Bronchial epithelial cell (primary cell): ENCODE measurements at regions not wholly inside any gene's neighbourhood (a gene's known extent, or its start where the extent isn't known, plus 50 kb on each side); places are given as distances from the start of the nearest gene placed in this dataset.
A peak's percentile ranks its signal among the peaks of the same experiment; 100 is the strongest.
"Not testable (repeated sequence)": the region's sequence is repeated elsewhere in the genome, so short reads cannot be mapped to it uniquely, and the experiment has no call there.

ENCODE experiments used
- DNase-seq: peaks from one replicate; pipeline ENCODE4 v3.0.0-alpha.2; 2010; ENCODE audit warnings: low read depth
- FAIRE-seq: peaks from 2 replicates; lab custom pipeline; 2011; peaks lifted over from hg19 to GRCh38; lab: Jason Lieb, UNC
- H3K27me3 ChIP-seq: 2 replicates; pipeline ENCODE4 v1.5.1; 2011; ENCODE audit warnings: low read length; ENCODE audit not compliant: control insufficient read depth, insufficient read depth
- H3K36me3 ChIP-seq: 2 replicates; pipeline ENCODE4 v1.5.1; 2011; ENCODE audit warnings: low read length; ENCODE audit not compliant: control insufficient read depth, insufficient read depth
- H3K4me3 ChIP-seq: 2 replicates; pipeline ENCODE4 v1.5.1; 2011; ENCODE audit warnings: mild to moderate bottlenecking, low read depth, low read length, control low read depth
- TF ChIP-seq, protein P1 (sequence below): IDR thresholded peaks from 2 replicates; pipeline ENCODE4 v1.5.1; 2011; ENCODE audit warnings: mild to moderate bottlenecking, moderate library complexity, low read length, control low read depth, inconsistent platforms; ENCODE audit not compliant: insufficient read depth, severe bottlenecking

DNA sequence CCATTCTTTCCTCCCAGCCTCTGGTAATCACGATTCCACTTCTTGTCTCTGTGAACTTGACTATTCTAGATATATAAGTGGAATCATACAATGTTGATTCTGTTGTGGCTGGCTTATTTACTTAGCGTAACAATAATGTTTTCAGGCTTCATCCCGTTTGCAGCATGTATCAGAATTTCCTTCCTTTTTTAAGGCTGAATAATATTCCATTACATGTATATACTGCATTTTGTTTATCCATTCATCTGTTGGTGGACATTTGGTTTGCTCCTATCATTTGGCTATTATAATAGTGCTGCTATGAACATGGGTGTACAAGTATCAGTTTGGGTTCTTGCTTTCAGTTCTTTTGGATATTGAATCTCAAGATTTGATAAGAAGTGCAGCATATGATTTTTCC is 239.7 kb upstream of the ZNF608 start:
- FAIRE-seq, result no peak
- TF ChIP-seq, protein P1, sequence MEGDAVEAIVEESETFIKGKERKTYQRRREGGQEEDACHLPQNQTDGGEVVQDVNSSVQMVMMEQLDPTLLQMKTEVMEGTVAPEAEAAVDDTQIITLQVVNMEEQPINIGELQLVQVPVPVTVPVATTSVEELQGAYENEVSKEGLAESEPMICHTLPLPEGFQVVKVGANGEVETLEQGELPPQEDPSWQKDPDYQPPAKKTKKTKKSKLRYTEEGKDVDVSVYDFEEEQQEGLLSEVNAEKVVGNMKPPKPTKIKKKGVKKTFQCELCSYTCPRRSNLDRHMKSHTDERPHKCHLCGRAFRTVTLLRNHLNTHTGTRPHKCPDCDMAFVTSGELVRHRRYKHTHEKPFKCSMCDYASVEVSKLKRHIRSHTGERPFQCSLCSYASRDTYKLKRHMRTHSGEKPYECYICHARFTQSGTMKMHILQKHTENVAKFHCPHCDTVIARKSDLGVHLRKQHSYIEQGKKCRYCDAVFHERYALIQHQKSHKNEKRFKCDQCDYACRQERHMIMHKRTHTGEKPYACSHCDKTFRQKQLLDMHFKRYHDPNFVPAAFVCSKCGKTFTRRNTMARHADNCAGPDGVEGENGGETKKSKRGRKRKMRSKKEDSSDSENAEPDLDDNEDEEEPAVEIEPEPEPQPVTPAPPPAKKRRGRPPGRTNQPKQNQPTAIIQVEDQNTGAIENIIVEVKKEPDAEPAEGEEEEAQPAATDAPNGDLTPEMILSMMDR, result no peak
- no peak for DNase-seq
- H3K4me3 ChIP-seq, result no peak overlapping the region
- no peaks in the 10 kb centered on the region for H3K36me3 ChIP-seq
- no peaks in the 10 kb centered on the region for H3K27me3 ChIP-seq

DNA sequence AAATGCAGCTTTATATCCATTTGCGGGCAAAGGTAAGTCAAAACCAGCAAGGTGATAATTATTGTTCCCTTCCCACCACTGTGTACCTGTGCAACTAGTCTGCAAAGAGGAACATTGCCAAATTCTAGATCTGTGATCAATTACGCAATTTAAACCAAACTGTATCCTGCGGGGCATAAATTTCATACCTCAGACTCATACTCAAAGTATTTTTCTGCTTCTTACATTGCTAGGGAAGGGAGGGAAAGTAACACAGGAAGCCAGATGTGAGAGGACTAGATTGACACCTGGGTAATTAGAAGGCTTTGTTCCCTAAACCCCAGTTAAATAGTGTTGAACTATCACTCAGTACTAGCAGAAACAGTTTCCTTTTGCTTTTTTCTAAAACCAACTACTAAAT is 240.2 kb upstream of the ZNF608 start:
- FAIRE-seq (no peak), DNase-seq (peak; percentile 93)
- Histone ChIP-seq H3K36me3 (no peaks in the 10 kb centered on the region), H3K27me3 (no peaks in the 10 kb centered on the region), H3K4me3 (no peak overlapping the region)
- TF ChIP-seq, protein P1, result no peak

DNA sequence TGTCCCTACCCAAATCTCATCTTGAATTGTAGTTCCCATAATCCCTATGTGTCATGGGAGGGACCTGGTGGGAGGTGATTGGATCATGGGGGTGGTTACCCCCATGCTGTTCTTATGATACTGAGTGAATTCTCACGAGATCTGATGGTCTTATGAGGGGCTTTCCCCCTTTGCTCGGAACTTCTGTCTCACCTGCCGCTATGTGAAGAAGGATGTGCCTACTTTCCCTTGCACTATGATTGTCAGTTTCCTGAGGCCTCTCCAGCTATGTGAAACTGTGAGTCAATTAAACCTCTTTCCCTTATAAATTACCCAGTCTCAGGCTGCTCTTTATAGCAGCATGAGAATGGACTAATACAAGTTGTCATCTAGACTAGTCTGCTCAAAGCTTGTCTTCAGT is 241.3 kb upstream of the ZNF608 start:
- not testable (repeated sequence) for H3K36me3 ChIP-seq, H3K27me3 ChIP-seq, DNase-seq, FAIRE-seq, H3K4me3 ChIP-seq

DNA sequence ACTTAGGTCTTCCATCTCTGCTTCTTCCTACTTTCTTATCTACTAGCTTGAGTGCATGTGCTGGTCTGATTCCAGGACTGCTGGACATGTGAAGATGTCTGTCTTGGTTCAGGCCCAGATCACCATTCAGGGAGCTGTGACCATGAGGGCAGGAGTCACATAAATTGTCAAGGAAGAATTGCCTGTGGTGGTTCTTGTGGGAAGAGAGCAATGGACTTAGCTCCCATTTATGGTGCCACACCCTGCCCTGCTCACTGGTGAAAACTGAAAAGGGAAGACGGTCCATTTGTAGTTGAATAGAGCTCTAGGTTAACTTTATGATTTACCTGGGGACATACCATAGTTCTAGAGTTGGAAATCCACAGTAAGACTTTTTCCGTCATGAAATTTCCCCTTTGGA is 244.3 kb upstream of the ZNF608 start:
- FAIRE-seq, result no peak
- Histone ChIP-seq H3K36me3 (no peaks in the 10 kb centered on the region), H3K27me3 (no peaks in the 10 kb centered on the region), H3K4me3 (no peak overlapping the region)
- TF ChIP-seq, protein P1, result no peak
- no peak for DNase-seq

DNA sequence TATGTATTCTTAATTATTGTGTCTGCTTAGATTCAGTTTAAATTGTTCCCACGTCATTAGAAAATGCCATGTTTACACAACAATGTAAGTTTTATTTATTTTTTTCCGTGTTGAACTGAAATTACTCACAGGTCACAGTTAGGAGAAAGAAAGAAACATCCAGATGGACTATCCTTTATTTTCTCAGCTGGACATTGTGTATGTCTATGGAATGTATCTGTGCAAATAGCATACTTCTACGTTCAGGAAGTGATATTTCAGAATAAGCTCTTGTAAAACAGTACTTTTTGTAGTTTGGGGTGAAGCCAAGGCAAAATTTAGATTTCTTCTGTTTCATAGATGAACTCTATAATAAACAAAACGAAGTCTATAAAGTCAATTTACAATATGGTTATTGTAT is 249.0 kb upstream of the ZNF608 start:
- no peaks in the 10 kb centered on the region for H3K27me3 ChIP-seq
- H3K36me3 ChIP-seq, result no peaks in the 10 kb centered on the region
- no peak for FAIRE-seq
- no peak overlapping the region for H3K4me3 ChIP-seq
- TF ChIP-seq, protein P1, result no peak
- DNase-seq, result no peak

DNA sequence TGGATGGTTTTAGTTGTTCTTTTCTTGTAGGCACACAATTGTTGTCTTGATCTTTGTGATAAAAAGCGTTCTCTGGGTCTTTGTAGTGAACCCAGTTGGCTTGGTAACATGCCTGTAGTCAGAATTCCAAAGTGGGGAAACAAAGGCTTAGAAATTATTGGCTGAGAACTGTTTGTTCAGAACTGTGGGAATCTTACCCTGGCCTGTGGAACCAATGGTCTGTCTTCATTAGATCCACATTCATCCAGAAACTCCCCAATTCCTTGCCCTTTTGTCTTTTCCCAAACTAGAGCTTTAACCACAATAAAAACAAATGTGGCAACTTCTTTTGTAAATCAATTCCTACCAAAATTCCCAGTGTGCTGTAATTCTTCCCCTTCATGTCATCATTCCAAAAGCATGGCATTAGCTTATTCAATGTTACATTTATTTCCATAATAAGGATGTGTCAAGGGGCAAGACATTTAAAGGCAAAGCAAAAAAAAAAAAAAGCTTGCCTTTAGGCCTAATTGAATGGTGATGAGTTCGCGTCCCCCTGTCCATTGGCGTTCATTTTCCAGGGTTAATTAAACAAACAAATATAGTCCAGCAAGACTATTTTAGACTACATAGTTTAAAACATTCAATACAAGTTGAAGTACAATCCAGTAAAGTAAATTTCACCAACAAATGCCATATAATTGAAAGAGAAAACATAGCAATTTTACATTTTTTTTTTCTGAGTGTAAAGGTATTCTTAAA is 249.8 kb upstream of the ZNF608 start:
- FAIRE-seq (no peak), DNase-seq (no peak)
- Histone ChIP-seq H3K4me3 (no peak overlapping the region), H3K27me3 (no peaks in the 10 kb centered on the region), H3K36me3 (no peaks in the 10 kb centered on the region)
- TF ChIP-seq, protein P1, result no peak
